HCT116 (cell line): ENCODE measurements at regions not wholly inside any gene's neighbourhood (a gene's known extent, or its start where the extent isn't known, plus 50 kb on each side); places are given as distances from the start of the nearest gene placed in this dataset.
"Not testable (repeated sequence)": the region's sequence is repeated elsewhere in the genome, so short reads cannot be mapped to it uniquely, and the experiment has no call there.

ENCODE experiments used
- ATAC-seq: fragments of 200-7000 bp; cut with Tn5 transposase; 2 replicates; pipeline ENCODE4 v1.9.1; 2020; ENCODE audit warnings: mild to moderate bottlenecking, moderate library complexity
- BruUV-seq: library from RNA; stranded (reverse); fragments of 400-500 nt; replicated peaks from 2 replicates; lab custom pipeline; 2021; lab: Mats Ljungman, UMichigan
- CTCF ChIA-PET: fragments of 300-600 bp; sonication (Branson Sonifier 250); formaldehyde crosslinking; loops from one replicate; lab custom pipeline; 2021; ENCODE audit warnings: antibody characterized with exemption; lab: Charles Lee
- POLR2A ChIA-PET: fragments of 300-600, 350-600 bp; sonication (Branson Sonifier 250); formaldehyde crosslinking; loops from one replicate; lab custom pipeline; 2021; ENCODE audit warnings: antibody characterized with exemption; lab: Charles Lee
- RAD21 ChIA-PET, 2 experiments: fragments of 300-600 bp; sonication (Branson Sonifier 250); formaldehyde crosslinking; loops; one replicate each; lab custom pipeline; 2023; ENCODE audit warnings: low total read pairs in 2 of 2; ENCODE audit not compliant: uncharacterized antibody in 2 of 2, unreplicated experiment in 2 of 2, low non-redundant PET in 1 of 2; lab: Charles Lee
- DNase-seq: peaks from one replicate; pipeline ENCODE4 v3.0.0-alpha.2; 2010; ENCODE audit warnings: low read depth, low spot score
- H2AFZ ChIP-seq: fragments of 200-600 bp; shearing (Covaris generic), sonication (generic); 2 replicates; pipeline ENCODE4 v1.6.1; 2017; ENCODE audit warnings: low read depth, mixed run types, mixed read lengths, antibody characterized with exemption, low read length; ENCODE audit not compliant: poor library complexity, severe bottlenecking
- H3K27ac ChIP-seq: 2 replicates; pipeline ENCODE4 v1.5.1; 2012; ENCODE audit warnings: low read depth, low read length
- H3K27me3 ChIP-seq: fragments of 200-600 bp; sonication (generic); 2 replicates; pipeline ENCODE4 v1.6.1; 2016; ENCODE audit warnings: mixed run types, low read length, mixed read lengths; ENCODE audit not compliant: insufficient read depth
- H3K36me3 ChIP-seq, 2 experiments: fragments of 200-500 bp in 1 of 2; fragments of 200-600 bp in 1 of 2; sonication (Bioruptor generic) in 1 of 2; sonication (generic) in 1 of 2; 2 replicates each; pipeline versions ENCODE4 v1.5.1 to v1.6.1; 2014 to 2016; ENCODE audit warnings: low read length in 2 of 2, inconsistent platforms in 1 of 2, mixed read lengths in 1 of 2, mixed run types in 1 of 2; ENCODE audit not compliant: insufficient read depth in 2 of 2, control insufficient read depth in 1 of 2
- H3K4me1 ChIP-seq, 2 experiments: fragments of 200-600 bp in 1 of 2; sonication (generic) in 1 of 2; 2 replicates each; pipeline versions ENCODE4 v1.5.1 to v1.6.1; 2012 to 2017; ENCODE audit warnings: low read length in 2 of 2, inconsistent platforms in 1 of 2, mild to moderate bottlenecking in 1 of 2, mixed read lengths in 1 of 2, mixed run types in 1 of 2, moderate library complexity in 1 of 2; ENCODE audit not compliant: insufficient read depth in 2 of 2, control insufficient read depth in 1 of 2
- H3K4me2 ChIP-seq: fragments of 200-600 bp; sonication (generic); 2 replicates; pipeline ENCODE4 v1.6.1; 2017; ENCODE audit warnings: mixed run types, low read length, mixed read lengths
- H3K4me3 ChIP-seq, 2 experiments: fragments of 200-600 bp in 1 of 2; sonication (generic) in 1 of 2; replicated peaks in 1 of 2; 2 replicates each; pipeline ENCODE4 v1.5.1; 2011 to 2016; ENCODE audit warnings: low read length in 2 of 2, control low read depth in 1 of 2, low read depth in 1 of 2, mild to moderate bottlenecking in 1 of 2, mixed read lengths in 1 of 2, mixed run types in 1 of 2
- H3K79me2 ChIP-seq: fragments of 200-600 bp; sonication (generic); 2 replicates; pipeline ENCODE4 v1.6.1; 2017; ENCODE audit warnings: mild to moderate bottlenecking, mixed run types, low read length, moderate library complexity, mixed read lengths; ENCODE audit not compliant: insufficient read depth
- H3K9ac ChIP-seq: fragments of 200-600 bp; sonication (generic); 2 replicates; pipeline ENCODE4 v1.6.1; 2016; ENCODE audit warnings: low read length, mixed read lengths
- H3K9me2 ChIP-seq: fragments of 200-600 bp; sonication (generic), shearing (Covaris generic); 2 replicates; pipeline ENCODE4 v1.6.1; 2017; ENCODE audit warnings: mixed run types, mild to moderate bottlenecking, moderate library complexity; ENCODE audit not compliant: insufficient read depth
- H3K9me3 ChIP-seq, 2 experiments: fragments of 200-500 bp in 1 of 2; fragments of 200-600 bp in 1 of 2; sonication (Bioruptor generic) in 1 of 2; sonication (generic) in 1 of 2; 2 replicates each; pipeline ENCODE4 v1.6.1; 2014 to 2017; ENCODE audit warnings: low read length in 2 of 2, mixed read lengths in 2 of 2, inconsistent platforms in 1 of 2, low read depth in 1 of 2, mild to moderate bottlenecking in 1 of 2, mixed run types in 1 of 2, moderate library complexity in 1 of 2; ENCODE audit not compliant: control insufficient read depth in 1 of 2, insufficient read depth in 1 of 2
- H4K20me1 ChIP-seq: fragments of 200-600 bp; sonication (generic), shearing (Covaris generic); 2 replicates; pipeline ENCODE4 v1.6.1; 2017; ENCODE audit warnings: mixed run types, mild to moderate bottlenecking, moderate library complexity; ENCODE audit not compliant: insufficient read depth
- ATF3 ChIP-seq: IDR thresholded peaks from 2 replicates; pipeline ENCODE4 v1.6.1; 2012
- CEBPB ChIP-seq: IDR thresholded peaks from 2 replicates; pipeline ENCODE4 v1.6.1; 2012; ENCODE audit warnings: low read depth
- EGR1 ChIP-seq: IDR thresholded peaks from 2 replicates; pipeline ENCODE4 v1.6.1; 2012; ENCODE audit warnings: low read depth
- ELF1 ChIP-seq: IDR thresholded peaks from 2 replicates; pipeline ENCODE4 v1.6.1; 2012; ENCODE audit warnings: low read depth, borderline replicate concordance
- EZH2 ChIP-seq: fragments of 200-600 bp; sonication (generic); IDR thresholded peaks from 2 replicates; pipeline ENCODE4 v1.6.1; 2017; ENCODE audit warnings: antibody characterized with exemption, mixed run types
- EZH2phosphoT487 ChIP-seq: fragments of 200-600 bp; IDR thresholded peaks from 2 replicates; pipeline ENCODE4 v1.6.1; 2018; ENCODE audit warnings: antibody characterized with exemption, borderline replicate concordance
- POLR2A ChIP-seq: IDR thresholded peaks from 2 replicates; pipeline ENCODE4 v1.7.0; 2011; ENCODE audit warnings: borderline replicate concordance; ENCODE audit not compliant: insufficient read depth, insufficient read length; ENCODE audit errors: extremely low read depth
- POLR2AphosphoS5 ChIP-seq: IDR thresholded peaks from 2 replicates; pipeline ENCODE4 v1.6.1; 2011; ENCODE audit warnings: mild to moderate bottlenecking, low read depth, low read length, moderate library complexity
- RAD21 ChIP-seq: IDR thresholded peaks from 2 replicates; pipeline ENCODE4 v1.6.1; 2012; ENCODE audit warnings: low read depth, mild to moderate bottlenecking
- REST ChIP-seq: IDR thresholded peaks from 2 replicates; pipeline ENCODE4 v1.6.1; 2012; ENCODE audit warnings: low read depth
- SIN3A ChIP-seq: IDR thresholded peaks from 2 replicates; pipeline ENCODE4 v1.6.1; 2012; ENCODE audit warnings: low read depth
- SP1 ChIP-seq: IDR thresholded peaks from 2 replicates; pipeline ENCODE4 v1.6.1; 2012; ENCODE audit warnings: low read depth
- SRF ChIP-seq: IDR thresholded peaks from 2 replicates; pipeline ENCODE4 v1.6.1; 2012; ENCODE audit warnings: low read depth
- TCF7L2 ChIP-seq: IDR thresholded peaks from 2 replicates; pipeline ENCODE4 v1.7.0; 2011; ENCODE audit warnings: borderline replicate concordance, inconsistent platforms; ENCODE audit not compliant: insufficient read depth, insufficient read length; ENCODE audit errors: extremely low read depth
- YY1 ChIP-seq: IDR thresholded peaks from 2 replicates; pipeline ENCODE4 v1.6.1; 2011; ENCODE audit warnings: low read length, low read depth, moderate library complexity, mild to moderate bottlenecking; ENCODE audit not compliant: insufficient replicate concordance; ENCODE audit errors: extremely low read depth
- ZBTB33 ChIP-seq: IDR thresholded peaks from 2 replicates; pipeline ENCODE4 v1.6.1; 2011; ENCODE audit warnings: mild to moderate bottlenecking, low read length, moderate library complexity; ENCODE audit not compliant: insufficient replicate concordance; ENCODE audit errors: extremely low read depth
- ZFX ChIP-seq: fragments of 450-650 bp; IDR thresholded peaks from 2 replicates; pipeline ENCODE4 v1.6.1; 2017
- ZNF274 ChIP-seq: fragments of 200-500 bp; sonication (Bioruptor generic); IDR thresholded peaks from 2 replicates; pipeline ENCODE4 v1.6.1; 2014; ENCODE audit warnings: mild to moderate bottlenecking, low read depth, low read length, inconsistent platforms
- intact Hi-C: fragments of 100-400 bp; cut with micrococcal nuclease; formaldehyde crosslinking; loops from 2 replicates; pipeline ENCODE4 v1.10.0; 2022

GRCh38 chr4:82301390-82301789 is 72.4 kb downstream of the HNRNPD start:
- H3K4me3 ChIP-seq, RAD21 ChIA-PET, H2AFZ ChIP-seq, intact Hi-C loops, ATAC-seq, H3K9me3 ChIP-seq, CTCF ChIA-PET, H3K4me2 ChIP-seq, H3K36me3 ChIP-seq, H3K79me2 ChIP-seq, H4K20me1 ChIP-seq, H3K4me1 ChIP-seq, H3K9me2 ChIP-seq, POLR2A ChIA-PET, H3K9ac ChIP-seq, DNase-seq, H3K27ac ChIP-seq, H3K27me3 ChIP-seq, BruUV-seq: not testable (repeated sequence)

- no peak for ATAC-seq
- no TSS peak for BruUV-seq
- RAD21 ChIA-PET, result no interaction called here
- no peak for TF ChIP-seq SP1
- no peak for TF ChIP-seq REST
- TF ChIP-seq POLR2A, result no peak
- TF ChIP-seq YY1, result no peak
- TF ChIP-seq ATF3, result no peak
- no peak for TF ChIP-seq ZFX
- TF ChIP-seq EZH2phosphoT487, result no peak
- no peak for TF ChIP-seq RAD21
- no peak for TF ChIP-seq ZNF274
- TF ChIP-seq SRF, result no peak
- no peak for TF ChIP-seq CEBPB
- no peak for TF ChIP-seq POLR2AphosphoS5
- TF ChIP-seq SIN3A, result no peak
- no peak for TF ChIP-seq EZH2
- no peak for TF ChIP-seq TCF7L2
- TF ChIP-seq ELF1, result no peak
- TF ChIP-seq ZBTB33, result no peak
- TF ChIP-seq EGR1, result no peak
These were observed 80.5 kb downstream of the HNRNPD start for GRCh38 chr4:82293304-82293703.

More at GRCh38 chr4:82293304-82293703, 80.5 kb downstream of the HNRNPD start:
- Histone ChIP-seq H3K9ac (no peak overlapping the region), H3K36me3 (no peaks in the 10 kb centered on the region), H2AFZ (no peak overlapping the region), H3K9me3 (no peaks in the 10 kb centered on the region), H3K27ac (no peak overlapping the region), H3K4me2 (no peak overlapping the region), H4K20me1 (no peaks in the 10 kb centered on the region), H3K79me2 (no peaks in the 10 kb centered on the region), H3K4me1 (no peaks in the 10 kb centered on the region), H3K4me3 (no peak overlapping the region), H3K9me2 (no peaks in the 10 kb centered on the region), H3K27me3 (no peaks in the 10 kb centered on the region)
- DNase-seq, result no peak
- intact Hi-C loops, result no loop called here
- POLR2A ChIA-PET, result no interaction called here
- CTCF ChIA-PET, result no interaction called here
